Daoy (cell line): ENCODE measurements at regions not wholly inside any gene's neighbourhood (a gene's known extent, or its start where the extent isn't known, plus 50 kb on each side); places are given as distances from the start of the nearest gene placed in this dataset.

Source experiments
- DNase-seq: peaks from one replicate; pipeline ENCODE4 v3.0.0-alpha.2; 2015; ENCODE audit warnings: low read depth

DNA sequence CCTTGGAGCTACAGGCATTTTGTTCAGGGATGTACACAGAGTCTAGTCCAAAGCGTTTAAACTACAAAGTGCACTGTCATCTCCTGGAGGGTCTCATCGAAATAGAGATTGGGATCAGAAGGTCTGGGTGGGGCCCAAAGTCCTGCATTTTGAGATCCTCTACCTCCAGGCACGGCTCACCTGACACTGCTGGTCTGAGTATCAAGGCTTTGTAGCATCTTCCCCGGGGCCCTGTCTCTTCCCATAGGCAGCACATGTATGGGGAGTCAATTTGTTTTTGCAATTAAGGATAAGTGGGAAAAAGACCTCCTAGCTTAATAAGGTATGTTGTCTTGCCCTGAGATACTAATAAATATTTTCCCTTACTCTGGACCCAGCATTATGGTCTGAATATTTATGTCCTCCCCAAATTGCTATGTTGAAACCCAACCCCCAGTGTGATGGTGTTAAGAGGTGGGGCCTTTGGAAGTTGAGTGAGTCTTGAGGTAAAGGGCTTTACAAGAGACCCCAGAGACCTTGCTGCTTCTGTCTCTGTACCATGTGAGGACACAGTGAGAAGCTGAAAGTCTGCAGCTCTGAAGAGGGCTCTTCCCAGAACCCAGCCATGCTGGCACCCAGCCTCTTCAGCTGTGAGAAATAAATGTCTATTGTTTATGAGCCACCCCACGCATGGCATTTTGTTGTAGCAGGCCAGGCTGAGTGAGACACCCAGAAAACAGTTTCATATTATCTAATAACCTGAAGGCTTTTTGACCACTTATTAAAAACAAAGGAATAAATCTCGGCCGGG is 258.7 kb upstream of the HS6ST1 start:
- DNase-seq, result no peak

DNA sequence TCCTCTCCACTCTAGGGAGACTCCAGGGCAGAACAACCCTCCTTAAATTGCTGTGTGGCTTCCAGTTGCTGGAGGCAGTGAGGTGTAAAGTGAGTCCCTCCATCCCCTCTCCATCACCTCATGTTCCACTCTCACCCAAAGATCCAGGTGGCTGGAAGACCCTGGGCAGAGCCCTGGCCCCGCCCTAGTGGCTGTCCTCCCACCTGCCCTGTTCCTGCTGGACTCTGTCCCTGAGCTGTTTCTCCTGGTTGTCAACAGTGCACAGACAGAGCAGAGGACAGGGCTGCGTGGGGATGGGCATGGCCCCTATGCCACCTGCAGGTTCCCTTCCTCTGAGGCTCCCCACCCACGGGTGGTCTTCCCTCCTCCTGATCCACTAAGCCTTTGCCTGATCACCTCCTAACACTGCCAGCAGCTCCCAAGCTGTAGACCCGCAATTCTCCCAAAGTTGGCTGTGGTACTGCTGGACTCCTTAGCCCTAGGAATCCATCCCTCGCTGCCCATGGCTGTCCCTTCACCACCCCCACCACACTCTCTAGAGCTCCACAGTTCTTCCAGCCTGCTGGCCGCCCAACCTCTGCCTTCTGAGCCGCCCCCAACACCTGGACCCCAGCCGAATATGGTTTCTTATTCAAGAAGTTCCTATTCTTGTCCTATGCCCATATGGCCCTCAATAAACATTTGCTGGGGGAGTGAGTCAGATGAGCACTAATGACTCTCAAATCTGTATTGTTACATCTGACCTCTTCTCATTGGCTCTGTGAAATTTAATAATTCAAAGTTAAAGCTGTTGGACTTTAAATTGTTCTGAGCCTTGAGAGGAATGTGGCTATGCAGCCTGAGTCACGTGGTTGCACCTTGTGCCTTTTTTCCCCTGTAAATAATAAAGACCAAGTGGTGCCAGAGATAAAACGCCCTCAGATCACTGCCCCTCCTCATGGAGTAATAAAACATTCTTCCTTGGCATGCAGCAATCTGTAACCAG is 260.0 kb upstream of the HS6ST1 start:
- DNase-seq, result no peak

DNA sequence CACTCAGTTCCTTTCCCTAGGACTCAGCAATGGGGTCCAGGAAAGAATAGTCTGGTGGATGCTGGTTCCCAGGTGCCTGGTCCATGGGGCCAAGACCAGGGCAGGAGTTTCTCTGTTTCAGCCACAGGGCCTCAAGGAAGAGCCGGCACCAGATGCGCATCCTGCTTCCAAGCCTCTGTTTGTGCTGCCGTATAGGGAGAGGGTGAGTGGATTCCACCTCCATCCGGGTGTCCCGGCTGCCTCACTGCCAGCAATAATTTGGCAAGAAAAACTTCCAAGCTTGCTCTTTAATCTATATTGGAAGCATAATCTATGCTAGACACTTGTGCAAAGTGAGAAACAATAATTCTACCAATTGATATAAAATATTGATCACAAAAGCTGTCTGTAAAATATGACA is 261.2 kb upstream of the HS6ST1 start:
- DNase-seq, result no peak

DNA sequence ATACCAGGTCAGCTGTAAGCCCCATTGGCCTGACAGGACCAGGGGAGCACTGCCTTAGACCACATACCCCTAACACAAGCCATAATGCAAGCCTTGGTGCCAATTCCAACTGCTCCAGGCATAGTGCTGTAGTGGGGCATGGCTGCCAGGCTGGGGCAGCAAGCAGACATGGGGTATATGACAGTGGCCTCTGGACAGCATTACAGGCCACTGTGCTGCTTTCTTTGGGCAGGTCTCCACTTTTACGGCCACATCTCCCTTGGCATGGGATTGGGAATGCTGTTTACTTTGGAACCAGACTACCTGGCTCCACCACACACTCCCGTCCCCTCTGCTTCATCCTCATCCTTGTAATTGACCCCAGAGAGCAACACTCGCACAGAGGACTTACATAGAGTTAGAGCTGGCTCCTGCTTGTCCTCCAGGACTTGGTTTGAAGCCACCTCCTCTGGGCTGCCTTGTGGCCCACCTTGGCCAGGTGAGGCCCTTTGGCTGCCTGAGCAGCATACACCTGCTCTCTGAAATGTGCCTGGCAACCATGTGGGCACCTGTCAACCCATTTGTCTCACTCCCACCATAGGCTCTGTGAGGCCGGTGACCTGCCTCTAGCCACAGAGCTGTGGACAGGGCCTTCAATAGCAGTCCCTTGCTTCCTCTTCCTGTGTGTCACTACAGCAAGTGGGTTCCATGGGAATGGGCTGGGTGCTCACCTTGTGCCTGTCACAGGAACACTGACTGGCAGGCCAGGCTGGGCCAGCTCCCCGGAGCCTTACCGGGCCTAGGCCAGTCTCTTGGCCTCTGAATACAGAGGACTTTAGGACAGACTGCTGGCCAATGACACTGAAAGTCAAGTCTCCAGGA is 262.6 kb upstream of the HS6ST1 start:
- DNase-seq, result no peak

DNA sequence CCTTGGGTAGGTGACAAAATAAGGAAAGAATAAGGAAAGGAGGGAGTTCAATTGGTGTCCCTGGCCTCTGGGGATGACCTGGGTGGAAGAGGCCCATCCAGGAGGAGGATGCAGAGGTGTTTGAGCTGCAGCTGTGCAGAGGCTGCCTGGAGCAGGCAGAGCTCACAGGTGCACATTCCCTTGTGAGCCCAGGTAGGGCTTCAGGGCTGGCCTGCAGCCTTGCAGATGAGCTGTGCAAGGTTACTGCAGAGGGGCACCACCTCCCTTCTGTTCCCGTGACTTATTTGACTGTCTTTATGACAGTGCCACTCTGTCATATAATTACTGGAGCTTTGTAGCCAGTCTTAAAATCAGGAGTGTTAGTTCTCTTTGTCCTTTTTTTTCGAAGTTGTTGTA is 263.2 kb upstream of the HS6ST1 start:
- no peak for DNase-seq

DNA sequence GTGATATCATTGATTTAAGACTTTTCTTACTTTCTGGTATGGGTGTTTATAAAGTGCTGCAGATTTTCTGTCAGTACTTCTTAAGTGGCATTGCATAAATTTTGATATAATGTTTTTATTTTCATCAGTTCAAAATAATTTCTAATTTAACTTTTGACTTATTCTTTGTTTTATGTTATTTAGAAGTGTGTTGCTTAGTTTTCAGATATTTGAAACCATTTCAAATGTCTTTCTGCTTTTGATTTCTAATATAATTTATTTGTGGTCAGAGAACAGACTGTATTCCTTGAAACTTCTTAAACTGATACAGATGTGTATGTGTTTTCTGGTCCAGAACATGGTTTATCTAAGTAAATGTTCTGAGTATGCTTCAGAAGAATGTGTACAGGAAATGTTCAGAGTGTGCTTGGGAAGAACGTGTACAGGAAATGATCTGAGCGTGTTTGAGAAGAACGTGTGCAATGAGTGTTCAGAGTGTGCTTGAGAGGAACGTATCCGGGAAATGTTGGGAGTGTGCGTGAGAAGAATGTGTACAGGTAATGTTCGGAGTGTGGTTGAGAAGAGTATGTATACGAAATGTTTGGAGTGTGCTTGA is 265.7 kb upstream of the HS6ST1 start:
- DNase-seq, result no peak

DNA sequence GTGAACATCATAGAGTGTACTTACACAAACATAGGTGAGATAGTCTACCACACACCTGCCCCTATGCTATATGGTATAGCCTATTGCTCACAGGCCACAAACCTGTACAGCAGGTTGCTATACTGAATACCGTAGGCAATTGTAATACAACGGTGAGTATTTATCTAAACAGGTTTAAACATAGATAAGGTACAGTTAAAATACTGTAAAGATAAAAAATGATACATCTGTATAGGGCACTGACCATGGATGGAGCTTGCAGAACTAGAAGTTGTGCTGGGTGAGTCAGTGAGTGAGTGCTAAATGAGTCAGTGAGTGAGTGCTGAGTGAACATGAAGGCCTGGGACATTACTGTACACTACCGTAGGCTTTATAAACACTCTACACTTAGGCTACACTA is 267.0 kb upstream of the HS6ST1 start:
- DNase-seq, result no peak

DNA sequence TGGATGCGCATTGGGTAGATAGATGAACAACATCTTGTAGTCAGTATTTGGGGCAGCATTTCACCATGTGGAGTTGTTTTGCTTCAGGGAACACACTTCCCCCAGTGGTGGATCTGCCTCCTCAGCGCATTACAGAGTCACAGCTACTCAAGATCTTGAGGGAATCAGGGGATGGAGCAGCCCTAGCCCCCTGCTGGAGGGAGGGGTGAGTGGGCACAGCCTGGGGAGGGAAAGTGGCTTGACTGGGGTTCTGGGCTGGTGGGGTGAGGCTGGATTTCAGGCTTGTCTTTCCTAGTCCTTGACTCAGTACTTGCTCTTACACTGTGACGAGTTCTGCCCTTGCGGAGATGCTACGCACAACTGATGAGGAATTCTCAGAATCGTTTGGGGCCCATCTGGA is 271.0 kb upstream of the HS6ST1 start:
- no peak for DNase-seq

DNA sequence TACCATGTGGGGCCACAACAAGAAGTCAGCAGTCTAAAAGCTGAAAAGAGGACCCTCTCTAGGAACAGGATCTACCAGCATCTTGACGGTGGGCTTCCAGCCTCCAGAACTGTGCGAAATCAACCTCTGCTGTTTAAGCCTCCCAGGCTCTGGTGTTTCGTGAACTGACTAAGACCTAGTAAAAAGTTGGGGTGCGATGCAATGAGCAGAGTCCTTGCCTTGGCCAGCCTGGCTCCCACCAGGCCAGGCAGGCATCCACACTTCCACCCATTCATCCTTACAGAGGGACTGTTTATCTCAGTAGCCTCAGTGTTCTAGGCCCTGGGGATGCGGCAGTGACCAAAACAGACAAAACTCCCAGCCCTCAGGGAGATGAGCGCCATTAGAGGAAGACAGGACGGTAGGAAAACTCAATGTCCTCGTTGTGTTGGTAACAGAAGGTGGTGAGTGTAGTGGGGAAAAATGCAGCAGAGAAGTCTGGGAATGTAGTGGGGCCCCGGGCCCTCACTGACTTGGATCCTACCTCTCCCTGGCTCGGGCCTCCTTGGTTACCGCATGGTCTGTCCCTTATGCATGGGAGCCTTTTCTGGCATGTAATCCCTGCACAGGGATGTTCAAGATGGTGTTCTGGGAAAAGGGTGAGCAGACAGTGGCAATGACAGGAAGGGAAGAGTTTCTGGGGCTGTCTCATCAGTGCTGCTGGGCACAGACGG is 271.8 kb upstream of the HS6ST1 start:
- DNase-seq, result no peak

DNA sequence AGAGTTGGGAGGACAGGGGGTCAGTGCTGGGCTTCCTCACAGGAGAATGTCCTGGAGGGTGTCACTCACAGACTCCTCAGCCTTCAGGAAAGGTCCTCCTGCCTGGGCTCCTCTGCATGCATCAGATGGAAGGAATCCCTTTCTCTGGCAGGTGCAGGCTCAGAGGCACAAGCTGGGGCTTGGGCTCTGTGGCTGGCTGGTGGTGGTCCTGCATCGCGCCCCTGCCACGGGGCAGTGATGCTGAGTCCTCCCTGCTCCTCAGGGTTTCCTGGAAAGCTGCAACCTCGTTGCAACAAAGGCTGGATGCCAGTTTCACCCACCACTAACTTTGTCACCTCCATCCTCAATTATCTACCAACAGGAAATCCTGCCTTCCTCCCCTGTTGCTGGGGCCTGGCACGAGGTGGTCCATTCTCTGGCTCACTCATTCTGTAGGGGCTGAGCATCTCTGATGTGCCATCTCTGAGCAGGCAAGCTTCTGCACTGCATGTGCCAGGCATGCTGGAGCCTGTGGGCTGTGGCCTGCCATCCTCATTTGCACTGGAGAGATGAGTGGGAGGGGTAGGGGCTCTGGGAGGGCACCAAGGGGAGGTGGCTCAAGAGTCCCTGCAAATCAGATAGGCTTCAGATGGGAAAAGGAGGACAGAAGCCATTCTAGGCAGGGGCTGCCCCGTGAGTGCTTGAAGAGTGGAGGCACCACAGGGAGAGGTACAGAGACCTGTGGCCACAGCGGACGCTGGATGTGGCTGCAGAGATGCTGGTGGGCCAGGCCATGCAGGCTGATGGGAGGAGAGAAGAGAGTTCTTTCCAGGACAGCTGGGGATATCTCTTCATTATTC is 272.6 kb upstream of the HS6ST1 start:
- no peak for DNase-seq

DNA sequence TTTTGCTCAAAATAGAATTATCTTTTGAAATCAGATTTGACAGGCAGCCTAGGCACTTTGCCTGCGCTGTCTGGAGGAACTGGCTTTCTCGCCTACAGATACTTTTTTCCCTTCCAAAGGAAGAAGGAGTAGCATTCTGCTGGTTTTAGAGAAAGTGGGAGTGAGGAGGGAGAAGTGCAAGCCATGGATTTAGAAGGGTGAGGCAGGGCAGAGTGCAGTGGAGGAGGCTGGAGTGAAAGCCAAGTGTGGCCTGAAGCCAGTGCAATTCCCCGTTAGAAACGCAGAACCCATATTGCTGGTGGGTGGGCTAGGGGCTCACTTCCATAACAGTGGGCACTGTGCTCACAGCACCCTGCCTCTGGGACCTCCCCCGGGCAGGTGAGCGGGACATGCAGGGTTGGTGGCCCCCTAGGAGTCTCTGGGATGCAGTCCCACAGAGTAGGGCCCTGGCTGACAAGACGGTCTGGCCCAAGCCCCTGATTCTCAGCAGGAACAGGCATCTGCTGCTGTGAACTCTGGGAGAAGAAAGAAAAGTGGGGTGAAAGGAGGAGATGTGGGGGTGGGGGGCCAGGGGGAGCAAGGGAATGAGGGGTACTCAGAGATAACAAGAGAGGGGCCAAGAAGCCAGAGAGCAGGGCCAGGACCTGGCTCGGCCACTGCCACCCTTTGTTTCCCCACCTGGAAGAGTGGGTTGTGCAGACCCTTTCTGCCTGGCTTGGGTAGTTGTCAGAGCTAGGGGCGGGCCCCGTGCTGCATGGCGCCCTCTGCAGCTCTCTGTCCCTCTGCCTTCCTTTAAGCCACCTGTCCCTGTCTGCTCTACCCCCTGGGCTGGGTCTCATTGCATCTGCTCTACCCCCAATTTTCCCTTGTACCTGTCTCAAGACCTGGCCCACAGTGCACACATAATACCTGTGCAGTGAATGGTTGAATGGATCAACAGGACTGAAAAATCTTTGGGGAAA is 273.5 kb upstream of the HS6ST1 start:
- DNase-seq, result no peak

DNA sequence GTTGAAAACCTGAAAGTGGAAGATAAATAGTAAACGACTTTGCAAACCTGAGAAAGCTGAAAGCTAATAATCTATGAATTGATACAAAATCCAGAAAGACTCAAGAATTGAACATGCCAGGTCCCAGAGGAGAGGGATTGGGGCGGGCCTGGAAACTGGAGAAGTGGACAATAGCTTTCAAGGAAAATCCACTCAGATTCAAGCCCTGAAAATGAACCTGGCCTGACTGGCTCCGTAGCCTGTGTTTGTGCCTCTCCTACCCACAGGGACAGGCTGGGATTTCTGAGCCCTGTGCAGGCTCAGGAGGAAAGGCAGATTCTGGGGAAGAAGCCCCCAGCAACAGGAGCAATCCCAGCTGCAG is 274.8 kb upstream of the HS6ST1 start:
- DNase-seq, result no peak

DNA sequence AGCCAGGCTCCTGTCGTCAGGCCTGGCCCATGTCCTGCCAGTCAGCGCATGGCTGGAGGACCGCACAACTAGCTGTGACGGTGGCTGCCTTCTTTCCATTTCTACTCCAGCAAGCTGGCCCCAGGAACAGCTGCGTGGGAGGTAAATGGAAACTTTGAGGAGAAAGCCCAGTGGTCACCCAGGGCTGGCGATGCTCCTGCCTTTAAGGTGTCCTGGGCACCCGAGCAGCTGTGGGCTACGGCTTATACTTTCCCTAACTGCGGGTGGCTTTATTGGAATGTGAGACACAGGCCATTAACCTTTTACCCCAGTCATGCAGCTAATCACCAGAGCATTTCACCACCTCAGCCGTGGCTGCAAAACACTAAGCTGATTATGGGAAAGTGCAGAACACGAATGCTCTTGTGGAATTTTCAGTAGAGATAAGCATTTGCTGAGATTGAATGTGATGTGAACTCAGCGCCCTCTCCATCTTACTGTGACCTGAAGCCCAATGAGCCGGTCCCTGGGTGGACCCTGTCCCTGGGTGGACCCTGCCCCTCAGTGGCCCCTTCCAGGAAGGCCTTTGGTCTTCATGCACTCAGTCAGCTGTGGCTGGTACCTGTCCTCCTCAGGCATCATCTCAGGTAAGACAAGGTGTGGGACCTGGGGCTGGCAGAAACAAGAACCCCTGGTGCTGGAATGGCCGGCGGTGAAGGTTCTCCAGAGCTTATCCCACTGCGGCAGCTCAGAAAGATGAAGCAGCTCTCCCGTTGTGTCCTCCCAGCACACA is 275.4 kb upstream of the HS6ST1 start:
- DNase-seq, result no peak

DNA sequence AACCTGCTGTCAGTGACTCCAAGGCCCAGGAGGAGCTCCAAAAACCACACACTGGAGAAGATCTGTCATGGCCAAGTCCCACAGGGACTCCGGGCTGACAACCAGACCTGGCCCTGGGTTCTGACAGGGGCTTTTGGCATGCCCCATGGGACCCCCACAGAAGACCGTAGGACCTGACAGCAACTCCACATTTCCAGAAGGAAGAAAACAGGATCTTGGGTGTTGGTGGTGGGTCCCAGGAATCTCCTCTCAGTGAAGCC is 275.9 kb upstream of the HS6ST1 start:
- DNase-seq, result no peak

DNA sequence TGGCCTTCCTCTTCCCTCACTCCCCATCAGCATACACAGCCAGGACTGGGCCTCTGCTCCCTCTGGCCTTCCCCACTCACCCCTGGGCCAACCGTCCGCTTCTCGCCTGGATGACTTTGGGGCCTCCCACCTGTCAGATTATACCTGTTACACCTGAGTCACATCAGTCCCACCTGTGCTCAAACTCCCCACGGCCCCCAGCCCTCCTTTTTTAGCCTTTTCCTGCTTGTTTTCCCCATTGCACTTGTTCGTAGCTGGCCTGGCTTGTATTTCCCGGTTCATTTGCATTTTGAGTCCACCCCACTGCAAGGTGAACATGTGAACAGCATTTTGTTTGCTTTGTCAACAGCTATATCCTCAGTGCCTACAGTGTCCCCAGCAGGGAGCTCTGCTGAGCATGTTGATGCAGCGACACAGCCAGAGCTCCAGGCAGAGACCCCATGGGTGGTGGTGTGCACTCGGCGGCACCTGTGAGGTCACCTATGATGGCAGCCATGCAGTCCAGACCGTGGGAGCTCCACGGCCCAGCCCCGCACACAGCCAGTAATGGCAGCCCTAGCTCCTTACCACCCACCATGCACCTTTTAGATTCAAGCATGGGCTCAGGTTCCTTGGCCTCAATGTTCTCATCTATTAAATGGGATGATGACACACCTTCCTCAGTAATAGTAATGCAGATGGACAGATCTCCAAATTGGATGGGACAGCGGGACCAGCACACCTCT is 276.4 kb upstream of the HS6ST1 start:
- DNase-seq, result no peak

DNA sequence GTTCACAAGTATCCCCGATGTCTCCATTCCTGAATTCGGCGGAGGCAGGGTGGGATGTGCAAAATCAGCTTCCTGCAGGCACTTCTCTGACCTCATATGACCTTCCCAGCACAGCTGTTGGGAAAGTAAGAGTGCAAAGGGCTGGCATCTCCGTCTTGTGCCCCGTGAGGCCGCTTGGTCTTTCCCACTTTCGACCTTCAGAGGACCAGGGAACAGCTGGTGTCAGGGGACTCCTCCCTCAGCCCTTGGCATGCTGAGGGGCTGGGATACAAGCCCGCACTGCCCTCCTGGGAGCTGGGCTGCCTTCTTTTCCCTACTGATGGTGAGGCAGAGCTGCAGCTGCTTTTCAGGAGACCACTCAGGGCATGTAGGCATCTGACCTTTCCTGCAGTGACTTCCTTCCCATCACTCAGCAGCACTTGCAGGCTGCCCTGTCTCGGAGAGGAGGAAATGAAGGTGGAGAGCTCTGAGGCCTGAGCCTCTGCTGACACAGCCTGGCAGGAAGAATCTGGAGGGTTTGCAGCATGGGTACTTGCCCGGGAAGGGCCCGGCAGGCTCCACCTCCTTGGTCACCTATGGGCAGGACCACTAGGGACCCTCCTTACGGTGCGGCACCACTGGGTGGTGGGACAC is 277.2 kb upstream of the HS6ST1 start:
- DNase-seq, result no peak

DNA sequence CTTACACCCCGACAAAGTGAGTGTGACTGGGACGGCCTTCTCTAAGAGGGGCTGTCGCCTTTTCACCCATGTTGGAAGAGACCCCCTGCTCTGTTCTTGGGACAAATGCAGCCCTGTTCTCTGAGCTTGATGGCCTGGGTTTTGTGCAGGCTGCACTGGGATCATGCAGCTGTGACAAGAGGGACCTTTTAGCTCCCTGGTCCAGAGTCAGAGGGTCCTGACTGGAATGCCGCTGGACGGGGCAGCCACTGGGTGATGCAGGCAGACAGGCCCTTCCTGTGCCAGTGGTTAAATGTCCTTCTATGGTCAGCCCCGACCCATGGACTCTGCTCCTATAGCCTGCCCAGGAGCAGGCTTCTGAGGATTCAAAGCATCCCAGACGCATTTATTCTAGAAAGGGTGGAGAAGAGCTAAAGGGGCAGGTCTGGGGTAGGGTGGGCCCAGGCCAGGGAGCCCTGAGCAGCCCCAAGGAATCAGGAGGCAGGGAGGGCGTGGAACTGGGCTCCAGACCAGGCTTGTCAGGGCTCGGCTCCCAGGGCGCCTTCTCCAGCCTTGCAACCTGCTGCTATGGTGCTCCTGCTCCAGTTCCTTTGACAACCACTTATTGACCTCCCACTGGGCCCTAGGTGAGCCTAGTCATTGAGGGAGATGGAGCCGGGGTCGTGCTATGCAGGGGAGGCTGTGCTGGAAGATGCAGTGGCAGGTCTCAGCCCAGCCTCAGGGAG is 277.9 kb upstream of the HS6ST1 start:
- DNase-seq, result no peak
